CD4-positive, alpha-beta T cell treated with Interleukin-10 for 1 hour (primary cell): ENCODE measurements at regions not wholly inside any gene's neighbourhood (a gene's known extent, or its start where the extent isn't known, plus 50 kb on each side); places are given as distances from the start of the nearest gene placed in this dataset.

Experiments
- DNase-seq: peaks from one replicate; pipeline ENCODE4 v3.0.0-alpha.2; 2020

- DNase-seq, result no peak
These were observed 187.8 kb downstream of the MYLK4 start for GRCh38 chr6:2562721-2563451.

- DNase-seq, result no peak
These were observed 189.6 kb downstream of the MYLK4 start for GRCh38 chr6:2560917-2561698.

GRCh38 chr6:2560140-2560818 lies 190.4 kb downstream of the MYLK4 start:
- DNase-seq, result no peak

- no peak for DNase-seq
These were observed 191.6 kb downstream of the MYLK4 start for GRCh38 chr6:2558861-2559801.

- no peak for DNase-seq
These were observed 192.5 kb downstream of the MYLK4 start for GRCh38 chr6:2558098-2558680.

GRCh38 chr6:2557181-2557720 lies 193.5 kb downstream of the MYLK4 start:
- DNase-seq, result no peak

- DNase-seq, result no peak
These were observed 194.0 kb downstream of the MYLK4 start for GRCh38 chr6:2556761-2557160.

GRCh38 chr6:2554651-2555260 lies 196.0 kb downstream of the MYLK4 start:
- no peak for DNase-seq

GRCh38 chr6:2552526-2553154 lies 198.1 kb downstream of the MYLK4 start:
- no peak for DNase-seq

- DNase-seq, result no peak
These were observed 199.0 kb downstream of the MYLK4 start for GRCh38 chr6:2551705-2552104.

- no peak for DNase-seq
These were observed 200.5 kb downstream of the MYLK4 start for GRCh38 chr6:2550247-2550646.

GRCh38 chr6:2549834-2550233 lies 200.9 kb downstream of the MYLK4 start:
- no peak for DNase-seq

- DNase-seq, result no peak
These were observed 203.4 kb downstream of the MYLK4 start for GRCh38 chr6:2547355-2547754.

- no peak for DNase-seq
These were observed 203.8 kb downstream of the MYLK4 start for GRCh38 chr6:2546901-2547300.

GRCh38 chr6:2545383-2546038 lies 205.2 kb downstream of the MYLK4 start:
- no peak for DNase-seq

GRCh38 chr6:2543321-2543720 lies 207.4 kb downstream of the MYLK4 start:
- DNase-seq, result no peak

GRCh38 chr6:2542858-2543218 lies 207.9 kb downstream of the MYLK4 start:
- DNase-seq, result peak; percentile 64

- no peak for DNase-seq
These were observed 208.4 kb downstream of the MYLK4 start for GRCh38 chr6:2542101-2542857.

- no peak for DNase-seq
These were observed 214.3 kb downstream of the MYLK4 start for GRCh38 chr6:2536451-2536850.

GRCh38 chr6:2535506-2535905 lies 215.2 kb downstream of the MYLK4 start:
- DNase-seq, result no peak
